Activated gamma-delta T cell treated with Interleukin-2 at 50 U/mL for 16 hours (primary cell): ENCODE measurements at regions not wholly inside any gene's neighbourhood (a gene's known extent, or its start where the extent isn't known, plus 50 kb on each side); places are given as distances from the start of the nearest gene placed in this dataset.

Source experiments
- DNase-seq: peaks from one replicate; pipeline ENCODE4 v3.0.0-alpha.2; 2020

- no peak for DNase-seq
These were observed 278.9 kb downstream of the LMO7 start for GRCh38 chr13:75915066-75915465.

DNA sequence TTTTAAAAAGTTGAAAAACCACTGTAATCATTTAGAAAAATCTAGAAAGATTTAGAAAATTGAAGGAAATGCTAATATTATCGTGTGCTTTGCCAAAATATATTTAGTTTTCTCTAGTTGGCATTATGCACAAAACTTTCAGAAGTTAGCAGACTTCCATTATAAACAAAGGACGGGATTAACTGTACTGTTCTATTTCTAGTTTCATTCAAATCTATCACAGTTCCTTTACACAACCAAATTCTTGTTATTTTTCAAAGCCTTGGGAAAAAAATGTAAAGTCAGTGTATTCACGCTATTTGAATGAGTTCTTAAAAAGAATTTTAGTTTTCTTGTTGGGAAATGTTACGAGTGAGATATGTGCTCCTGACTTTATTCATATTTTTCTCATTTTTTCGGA is 277.8 kb downstream of the LMO7 start:
- no peak for DNase-seq

DNA sequence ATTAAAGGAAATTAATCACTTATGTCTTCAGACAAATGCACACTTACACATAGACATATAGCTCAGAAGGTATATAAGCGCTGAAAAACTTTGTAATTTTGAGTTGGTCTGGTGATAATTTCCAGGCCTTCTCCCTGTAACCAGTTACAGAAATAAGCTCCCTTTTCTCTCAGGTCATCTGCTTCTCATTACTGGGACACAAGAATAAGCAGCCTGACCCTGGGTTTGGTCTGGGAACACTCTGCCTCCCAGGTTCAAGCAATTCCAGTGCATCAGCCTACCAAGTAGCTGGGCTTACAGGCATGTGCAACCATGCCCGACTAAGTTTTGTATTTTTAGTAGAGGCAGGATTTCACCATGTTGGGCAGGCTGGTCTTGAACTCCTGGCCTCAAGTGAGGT is 274.5 kb downstream of the LMO7 start:
- no peak for DNase-seq
